ENCODE measurements at regions not wholly inside any gene's neighbourhood (a gene's known extent, or its start where the extent isn't known, plus 50 kb on each side); places are given as distances from the start of the nearest gene placed in this dataset.

DNA sequence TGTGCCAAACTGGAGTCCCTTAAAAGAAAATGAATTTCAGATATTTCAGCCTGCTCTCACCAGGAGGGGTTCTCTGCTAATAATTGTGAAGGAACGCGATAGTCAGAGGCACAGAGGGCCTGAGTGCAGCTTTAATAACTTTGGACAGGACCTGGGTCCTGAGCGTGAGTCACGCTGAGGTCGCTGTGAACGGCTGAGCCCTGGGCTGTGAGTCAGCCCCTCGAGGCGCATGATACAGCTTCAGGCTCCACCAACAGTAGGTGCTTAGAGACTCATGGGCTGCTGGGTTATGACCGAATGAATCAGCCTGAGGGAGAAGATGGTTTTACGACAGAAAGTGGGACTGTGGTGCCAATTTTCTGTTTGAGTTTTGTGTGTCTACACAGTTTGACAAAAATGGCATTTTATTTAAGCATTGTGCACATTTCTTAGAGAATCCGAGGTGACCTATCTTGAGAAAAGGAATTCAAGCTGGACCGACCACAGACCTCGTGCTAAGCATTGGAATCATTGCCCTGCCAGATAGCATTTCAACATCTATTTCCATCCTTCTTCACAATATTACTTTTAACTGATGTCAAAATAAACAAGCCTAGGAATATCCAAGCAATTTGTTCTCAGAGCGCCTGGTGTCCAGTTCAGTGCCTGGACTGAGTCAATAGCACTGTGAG lies 183.0 kb downstream of the THBS2 start:
- DNase-seq (ENCODE audit: low spot score in 2 of 2) (no peak), ATAC-seq (replicated peaks; ENCODE audit: extremely low read depth, poor library complexity, severe bottlenecking) (no peak)
- no peaks in the 10 kb centered on the region for H3K36me3 Mint-ChIP-seq (ENCODE audit: insufficient read depth)
- H3K4me3 Mint-ChIP-seq: no peak overlapping the region
- H3K27me3 Mint-ChIP-seq: peaks cover 66% of the 10 kb centered on the region
- no peaks in the 10 kb centered on the region for H3K4me1 Mint-ChIP-seq
- no peak overlapping the region for H3K27ac Mint-ChIP-seq (ENCODE audit: low read depth)
- H3K9me3 Mint-ChIP-seq: peaks cover 5% of the 10 kb centered on the region

GRCh38 chr6:169069356-169069755 lies 184.3 kb downstream of the THBS2 start:
- no peak overlapping the region for H3K4me3 Mint-ChIP-seq
- ATAC-seq (replicated peaks; ENCODE audit: extremely low read depth, poor library complexity, severe bottlenecking) (no peak), DNase-seq (ENCODE audit: low spot score in 2 of 2) (no peak)
- peaks cover 66% of the 10 kb centered on the region for H3K27me3 Mint-ChIP-seq
- H3K27ac Mint-ChIP-seq (ENCODE audit: low read depth): no peak overlapping the region
- H3K9me3 Mint-ChIP-seq: peaks cover 5% of the 10 kb centered on the region
- no peaks in the 10 kb centered on the region for H3K4me1 Mint-ChIP-seq
- H3K36me3 Mint-ChIP-seq (ENCODE audit: insufficient read depth): no peaks in the 10 kb centered on the region

- no peaks in the 10 kb centered on the region for H3K36me3 Mint-ChIP-seq (ENCODE audit: insufficient read depth)
- no peak overlapping the region for H3K27ac Mint-ChIP-seq (ENCODE audit: low read depth)
Measured at GRCh38 chr6:169064194-169064593, 189.5 kb downstream of the THBS2 start.

GRCh38 chr6:169062272-169062671 lies 191.4 kb downstream of the THBS2 start:
- no peak overlapping the region for H3K4me3 Mint-ChIP-seq
- H3K27me3 Mint-ChIP-seq: peaks cover 42% of the 10 kb centered on the region
- ATAC-seq (replicated peaks; ENCODE audit: extremely low read depth, poor library complexity, severe bottlenecking) (no peak), DNase-seq (ENCODE audit: low spot score in 2 of 2) (no peak)
- no peaks in the 10 kb centered on the region for H3K36me3 Mint-ChIP-seq (ENCODE audit: insufficient read depth)
- no peaks in the 10 kb centered on the region for H3K4me1 Mint-ChIP-seq
- no peak overlapping the region for H3K27ac Mint-ChIP-seq (ENCODE audit: low read depth)
- H3K9me3 Mint-ChIP-seq: peaks cover 2% of the 10 kb centered on the region

More at GRCh38 chr6:169064194-169064593, 189.5 kb downstream of the THBS2 start:
- ATAC-seq (replicated peaks; ENCODE audit: extremely low read depth, poor library complexity, severe bottlenecking): no peak
- H3K4me1 Mint-ChIP-seq: no peaks in the 10 kb centered on the region
- peaks cover 5% of the 10 kb centered on the region for H3K9me3 Mint-ChIP-seq
- no peak for DNase-seq (ENCODE audit: low spot score in 2 of 2)
- H3K4me3 Mint-ChIP-seq: no peak overlapping the region
- H3K27me3 Mint-ChIP-seq: peaks cover 36% of the 10 kb centered on the region

DNA sequence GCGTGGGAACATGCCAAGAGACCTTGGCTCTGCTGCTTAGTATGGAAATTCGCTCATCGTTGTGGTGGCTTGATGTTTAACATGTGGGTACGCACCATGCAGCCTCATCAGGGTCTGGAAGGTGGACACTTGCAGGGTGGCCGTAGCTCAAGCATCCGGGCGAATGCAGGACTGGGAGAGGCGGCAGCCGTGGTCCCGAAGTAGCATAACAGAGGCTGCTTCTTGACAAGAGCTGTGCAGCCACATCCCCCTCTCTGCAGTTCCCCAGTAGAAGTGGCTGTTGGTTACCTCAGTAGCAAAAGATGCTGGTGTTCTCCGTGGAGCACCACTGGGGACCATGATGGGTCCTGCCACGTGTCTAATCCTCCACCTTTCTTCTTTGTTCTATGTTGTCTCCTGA lies 195.0 kb downstream of the THBS2 start:
- Mint-ChIP-seq H3K4me3 (no peak overlapping the region), H3K4me1 (no peaks in the 10 kb centered on the region), H3K27me3 (peaks cover 15% of the 10 kb centered on the region), H3K27ac (ENCODE audit: low read depth) (no peak overlapping the region), H3K36me3 (ENCODE audit: insufficient read depth) (no peaks in the 10 kb centered on the region), H3K9me3 (no peaks in the 10 kb centered on the region)
- no peak for ATAC-seq (replicated peaks; ENCODE audit: extremely low read depth, poor library complexity, severe bottlenecking)
- DNase-seq (ENCODE audit: low spot score in 2 of 2): no peak

GRCh38 chr6:169052462-169052861 lies 201.2 kb downstream of the THBS2 start:
- Mint-ChIP-seq H3K27ac (ENCODE audit: low read depth) (no peak overlapping the region), H3K4me3 (no peak overlapping the region), H3K4me1 (no peaks in the 10 kb centered on the region), H3K27me3 (peaks cover 26% of the 10 kb centered on the region), H3K36me3 (ENCODE audit: insufficient read depth) (no peaks in the 10 kb centered on the region), H3K9me3 (no peaks in the 10 kb centered on the region)
- no peak for ATAC-seq (replicated peaks; ENCODE audit: extremely low read depth, poor library complexity, severe bottlenecking)
- DNase-seq (ENCODE audit: low spot score in 2 of 2): no peak

DNA sequence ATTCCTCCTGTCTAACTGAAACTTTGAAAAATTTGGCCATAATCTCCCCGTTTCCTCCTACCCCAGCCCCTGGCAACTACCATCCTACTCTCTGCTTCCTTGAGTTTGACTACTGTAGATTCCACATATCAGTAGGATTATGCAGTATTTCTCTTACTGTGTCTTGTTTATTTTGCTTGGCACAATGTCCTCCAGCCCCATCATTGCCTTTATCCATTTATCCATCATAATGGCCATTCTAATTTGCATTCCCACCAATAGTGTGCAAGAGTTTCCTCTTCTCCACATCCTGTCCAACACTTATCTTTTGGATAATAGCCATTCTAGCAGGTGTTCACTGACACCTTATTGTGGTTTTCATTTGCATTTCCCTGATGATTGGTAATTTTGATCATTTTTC lies 202.3 kb downstream of the THBS2 start:
- no peaks in the 10 kb centered on the region for H3K36me3 Mint-ChIP-seq (ENCODE audit: insufficient read depth)
- DNase-seq (ENCODE audit: low spot score in 2 of 2): no peak
- H3K27ac Mint-ChIP-seq (ENCODE audit: low read depth): no peak overlapping the region
- no peak for ATAC-seq (replicated peaks; ENCODE audit: extremely low read depth, poor library complexity, severe bottlenecking)
- no peaks in the 10 kb centered on the region for H3K9me3 Mint-ChIP-seq
- H3K4me3 Mint-ChIP-seq: no peak overlapping the region
- H3K27me3 Mint-ChIP-seq: peaks cover 37% of the 10 kb centered on the region
- no peaks in the 10 kb centered on the region for H3K4me1 Mint-ChIP-seq

GRCh38 chr6:169048865-169049205 lies 204.8 kb downstream of the THBS2 start:
- no peak overlapping the region for H3K27ac Mint-ChIP-seq (ENCODE audit: low read depth)
- peaks cover 2% of the 10 kb centered on the region for H3K36me3 Mint-ChIP-seq (ENCODE audit: insufficient read depth)
- ATAC-seq (replicated peaks; ENCODE audit: extremely low read depth, poor library complexity, severe bottlenecking): no peak
- H3K27me3 Mint-ChIP-seq: peaks cover 41% of the 10 kb centered on the region
- no peaks in the 10 kb centered on the region for H3K9me3 Mint-ChIP-seq
- no peaks in the 10 kb centered on the region for H3K4me1 Mint-ChIP-seq
- DNase-seq (ENCODE audit: low spot score in 2 of 2): no peak
- no peak overlapping the region for H3K4me3 Mint-ChIP-seq

- peaks cover 41% of the 10 kb centered on the region for H3K27me3 Mint-ChIP-seq
- DNase-seq (ENCODE audit: low spot score in 2 of 2): no peak
- no peak overlapping the region for H3K4me3 Mint-ChIP-seq
- H3K4me1 Mint-ChIP-seq: no peaks in the 10 kb centered on the region
- peaks cover 2% of the 10 kb centered on the region for H3K36me3 Mint-ChIP-seq (ENCODE audit: insufficient read depth)
- H3K27ac Mint-ChIP-seq (ENCODE audit: low read depth): no peak overlapping the region
- ATAC-seq (replicated peaks; ENCODE audit: extremely low read depth, poor library complexity, severe bottlenecking): no peak
- H3K9me3 Mint-ChIP-seq: no peaks in the 10 kb centered on the region
Measured at GRCh38 chr6:169048185-169048864, 205.3 kb downstream of the THBS2 start.

- H3K4me1 Mint-ChIP-seq: no peaks in the 10 kb centered on the region
- ATAC-seq (replicated peaks; ENCODE audit: extremely low read depth, poor library complexity, severe bottlenecking) (no peak), DNase-seq (ENCODE audit: low spot score in 2 of 2) (no peak)
- H3K9me3 Mint-ChIP-seq: no peaks in the 10 kb centered on the region
- peaks cover 2% of the 10 kb centered on the region for H3K36me3 Mint-ChIP-seq (ENCODE audit: insufficient read depth)
- H3K4me3 Mint-ChIP-seq: no peak overlapping the region
- H3K27me3 Mint-ChIP-seq: peaks cover 41% of the 10 kb centered on the region
- no peak overlapping the region for H3K27ac Mint-ChIP-seq (ENCODE audit: low read depth)
Measured at GRCh38 chr6:169047345-169047744, 206.3 kb downstream of the THBS2 start.

DNA sequence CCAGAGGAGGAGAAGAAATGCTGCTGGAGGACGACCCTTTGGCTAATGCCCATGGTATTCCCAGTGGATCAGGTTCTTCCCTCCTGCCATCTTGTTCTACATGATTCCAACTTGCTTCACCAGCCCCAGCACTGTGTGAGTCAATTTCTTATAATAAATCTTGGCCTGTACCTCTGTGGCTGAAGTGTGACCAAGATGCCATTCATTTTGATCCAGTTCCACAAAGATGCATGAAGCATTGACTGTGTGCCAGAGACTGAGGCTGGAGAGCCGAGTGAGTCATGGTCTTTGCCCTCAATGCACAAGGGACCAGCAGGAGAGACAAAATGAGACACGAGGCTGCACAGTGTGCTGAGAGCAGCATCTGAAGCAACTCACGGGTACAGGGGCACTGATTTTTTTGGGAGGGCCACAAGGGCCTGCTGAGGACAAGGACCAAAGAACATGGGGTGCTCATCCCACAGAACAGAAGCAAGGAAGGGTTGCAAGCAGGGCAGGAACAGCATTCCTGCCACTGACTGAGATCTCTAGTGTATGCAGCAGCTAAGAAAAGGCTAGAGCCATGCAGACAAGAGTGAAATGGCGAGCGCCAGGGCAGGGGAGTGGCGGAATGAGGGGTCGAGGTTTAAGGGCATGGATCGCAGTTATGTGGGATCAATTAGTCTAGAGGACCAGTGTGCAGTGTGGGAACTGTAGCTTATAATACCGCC lies 207.0 kb downstream of the THBS2 start:
- Mint-ChIP-seq H3K27me3 (peaks cover 34% of the 10 kb centered on the region), H3K27ac (ENCODE audit: low read depth) (no peak overlapping the region), H3K36me3 (ENCODE audit: insufficient read depth) (peaks cover 2% of the 10 kb centered on the region), H3K4me1 (no peaks in the 10 kb centered on the region), H3K4me3 (no peak overlapping the region), H3K9me3 (no peaks in the 10 kb centered on the region)
- no peak for ATAC-seq (replicated peaks; ENCODE audit: extremely low read depth, poor library complexity, severe bottlenecking)
- no peak for DNase-seq (ENCODE audit: low spot score in 2 of 2)

DNA sequence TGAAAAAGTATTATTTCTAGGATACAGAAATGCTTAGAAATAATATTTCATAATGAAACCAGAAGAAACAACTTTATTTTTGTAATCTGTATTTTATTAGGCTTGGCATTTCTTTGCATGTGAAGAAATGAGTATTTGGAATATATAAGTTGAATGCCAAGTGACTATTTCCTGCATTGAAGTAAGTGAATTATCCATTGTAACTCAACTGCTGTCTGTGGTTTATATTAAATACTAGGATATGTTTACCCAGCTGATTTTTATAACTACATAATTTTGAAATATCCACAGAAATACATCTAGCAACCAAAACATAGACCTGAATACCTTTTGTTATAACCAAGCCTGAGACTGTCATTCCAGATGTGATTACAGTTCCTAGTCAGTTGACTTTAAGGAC lies 207.6 kb downstream of the THBS2 start:
- no peak overlapping the region for H3K27ac Mint-ChIP-seq (ENCODE audit: low read depth)
- no peaks in the 10 kb centered on the region for H3K4me1 Mint-ChIP-seq
- H3K4me3 Mint-ChIP-seq: no peak overlapping the region
- H3K9me3 Mint-ChIP-seq: no peaks in the 10 kb centered on the region
- H3K27me3 Mint-ChIP-seq: peaks cover 28% of the 10 kb centered on the region
- peaks cover 2% of the 10 kb centered on the region for H3K36me3 Mint-ChIP-seq (ENCODE audit: insufficient read depth)
- no peak for DNase-seq (ENCODE audit: low spot score in 2 of 2)
- no peak for ATAC-seq (replicated peaks; ENCODE audit: extremely low read depth, poor library complexity, severe bottlenecking)

- Mint-ChIP-seq H3K9me3 (no peaks in the 10 kb centered on the region), H3K27me3 (peaks cover 30% of the 10 kb centered on the region), H3K4me3 (no peak overlapping the region), H3K27ac (ENCODE audit: low read depth) (no peak overlapping the region), H3K36me3 (ENCODE audit: insufficient read depth) (peaks cover 2% of the 10 kb centered on the region), H3K4me1 (no peaks in the 10 kb centered on the region)
- ATAC-seq (replicated peaks; ENCODE audit: extremely low read depth, poor library complexity, severe bottlenecking) (no peak), DNase-seq (ENCODE audit: low spot score in 2 of 2) (no peak)
Measured at GRCh38 chr6:169045486-169045885, 208.2 kb downstream of the THBS2 start.

Data from central memory CD8-positive, alpha-beta T cell (primary cell).